ENCODE measurements at regions not wholly inside any gene's neighbourhood (a gene's known extent, or its start where the extent isn't known, plus 50 kb on each side); places are given as distances from the start of the nearest gene placed in this dataset.

GRCh38 chr15:101570241-101570640, 80.7 kb upstream of the PCSK6 start (continued):
- TF ChIP-seq ZNF462 (CRISPR knock-in tag; IDR thresholded peaks at IDR 0.05) = no peak
- no peak for TF ChIP-seq POLR2AphosphoS5 (IDR thresholded peaks at IDR 0.05; ENCODE audit: low read depth)
- no peak for TF ChIP-seq EZH2phosphoT487 (IDR thresholded peaks at IDR 0.05; ENCODE audit: unreplicated experiment)
- no peak for TF ChIP-seq ZNF114 (CRISPR knock-in tag; IDR thresholded peaks at IDR 0.05)

- Mint-ChIP-seq H3K4me3 (no peak overlapping the region), H3K4me1 (no peaks in the 10 kb centered on the region), H3K27me3 (ENCODE audit: insufficient read depth, low read depth, poor library complexity) (no peaks in the 10 kb centered on the region), H3K9me3 (no peaks in the 10 kb centered on the region), H3K27ac (no peak overlapping the region), H3K36me3 (ENCODE audit: low read depth) (no peaks in the 10 kb centered on the region)
- no peak overlapping the region for H3K4me2 ChIP-seq
- no peaks in the 10 kb centered on the region for H4K20me1 ChIP-seq (replicated peaks; ENCODE audit: insufficient read depth)
- ATAC-seq = no peak
- H3K27me3 ChIP-seq (ENCODE audit: insufficient read depth) = no peaks in the 10 kb centered on the region
- no peaks in the 10 kb centered on the region for H3F3A ChIP-seq (replicated peaks; ENCODE audit: low read depth)
- H2AFZ ChIP-seq = no peak overlapping the region
- no peaks in the 10 kb centered on the region for H3K36me3 ChIP-seq (ENCODE audit: insufficient read depth)
- H3K27ac ChIP-seq (ENCODE audit: low read depth) = no peak overlapping the region
- no peak for DNase-seq (ENCODE audit: low spot score)
- H3K4me3 ChIP-seq = no peak overlapping the region
- no peaks in the 10 kb centered on the region for H3K4me1 ChIP-seq (ENCODE audit: insufficient read depth)
- no peaks in the 10 kb centered on the region for H3K79me2 ChIP-seq (replicated peaks; ENCODE audit: insufficient read depth)
- H3K9me2 ChIP-seq (ENCODE audit: insufficient read depth) = no peaks in the 10 kb centered on the region
- TF ChIP-seq CTCF (conservative IDR thresholded peaks at IDR 0.05; ENCODE audit: low read depth in 2 of 2) = no peak
- no peak for TF ChIP-seq EZH2 (IDR thresholded peaks at IDR 0.05; ENCODE audit: low read depth, unreplicated experiment)
- no peak for TF ChIP-seq CREB1 (CRISPR knock-in tag; IDR thresholded peaks at IDR 0.05; ENCODE audit: low read depth)
- no peak for TF ChIP-seq JUNB (IDR thresholded peaks at IDR 0.05; ENCODE audit: unreplicated experiment)
- no peak for TF ChIP-seq ZNF114 (CRISPR knock-in tag; IDR thresholded peaks at IDR 0.05)
- TF ChIP-seq POLR2AphosphoS5 (IDR thresholded peaks at IDR 0.05; ENCODE audit: low read depth) = no peak
- TF ChIP-seq NANOG (IDR thresholded peaks at IDR 0.05; ENCODE audit: borderline replicate concordance) = no peak
- no peak for TF ChIP-seq REST (IDR thresholded peaks at IDR 0.05; ENCODE audit: unreplicated experiment)
- no peak for TF ChIP-seq ETS1 (IDR thresholded peaks at IDR 0.05)
Measured at GRCh38 chr15:101568821-101569555, 79.5 kb upstream of the PCSK6 start.

Measured in GM23338 (cell line).